CD14-positive monocyte (primary cell): ENCODE measurements at regions not wholly inside any gene's neighbourhood (a gene's known extent, or its start where the extent isn't known, plus 50 kb on each side); places are given as distances from the start of the nearest gene placed in this dataset.

Source experiments
- DNase-seq, 3 donors: peaks; one replicate each; pipeline ENCODE4 v3.0.0-alpha.2; 2011 to 2022
- H2AFZ ChIP-seq: 2 replicates; pipeline ENCODE4 v1.6.0; 2012; ENCODE audit warnings: mild to moderate bottlenecking, low read depth, low read length, inconsistent platforms; ENCODE audit not compliant: insufficient read depth, poor library complexity, severe bottlenecking
- H3K27ac ChIP-seq, 2 donors: 1 replicate in 1 of 2; 2 replicates in 1 of 2; pipeline ENCODE4 v1.5.1; 2012 to 2013; ENCODE audit warnings: low read length in 2 of 2, control low read depth in 1 of 2, inconsistent platforms in 1 of 2, low read depth in 1 of 2, mild to moderate bottlenecking in 1 of 2
- H3K27me3 ChIP-seq, 2 donors: one replicate each; pipeline versions ENCODE4 v1.6.0 to v1.6.1; 2011 to 2013; ENCODE audit warnings: low read length in 2 of 2; ENCODE audit not compliant: control insufficient read depth in 2 of 2, insufficient read depth in 2 of 2
- H3K36me3 ChIP-seq, 2 donors: replicated peaks in 1 of 2; 1 replicate in 1 of 2; 2 replicates in 1 of 2; pipeline versions ENCODE4 v1.5.1 to v1.6.1; 2012 to 2013; ENCODE audit warnings: low read length in 2 of 2, control low read depth in 1 of 2, inconsistent platforms in 1 of 2, mild to moderate bottlenecking in 1 of 2; ENCODE audit not compliant: insufficient read depth in 2 of 2, control insufficient read depth in 1 of 2
- H3K4me1 ChIP-seq, 2 donors: 1 replicate in 1 of 2; 2 replicates in 1 of 2; pipeline versions ENCODE4 v1.5.1 to v1.6.1; 2012 to 2013; ENCODE audit warnings: low read length in 2 of 2, control low read depth in 1 of 2, inconsistent platforms in 1 of 2, mild to moderate bottlenecking in 1 of 2, moderate library complexity in 1 of 2; ENCODE audit not compliant: insufficient read depth in 2 of 2, control insufficient read depth in 1 of 2
- H3K4me2 ChIP-seq: replicated peaks from 2 replicates; pipeline ENCODE3; 2012; ENCODE audit warnings: low read length, moderate library complexity, mild to moderate bottlenecking; ENCODE audit not compliant: poor library complexity, severe bottlenecking; ENCODE audit errors: extremely low read depth
- H3K4me3 ChIP-seq, 3 experiments: fragments of 200-600 bp in 1 of 3; sonication (generic) in 1 of 3; replicated peaks in 1 of 3; 1 replicate in 2 of 3; 2 replicates in 1 of 3; pipeline ENCODE4 v1.5.1; 2011 to 2013; ENCODE audit warnings: low read length in 3 of 3, mild to moderate bottlenecking in 3 of 3, control low read depth in 2 of 3, low read depth in 2 of 3, inconsistent platforms in 1 of 3, moderate library complexity in 1 of 3
- H3K79me2 ChIP-seq: 2 replicates; pipeline ENCODE4 v1.6.0; 2012; ENCODE audit warnings: mild to moderate bottlenecking, control low read depth, inconsistent platforms, low read length, moderate library complexity; ENCODE audit not compliant: insufficient read depth
- H3K9ac ChIP-seq: 2 replicates; pipeline ENCODE4 v1.6.0; 2017; ENCODE audit warnings: low read length, mild to moderate bottlenecking; ENCODE audit not compliant: insufficient read depth, poor library complexity, severe bottlenecking
- H3K9me3 ChIP-seq, 2 donors: replicated peaks in 1 of 2; 1 replicate in 1 of 2; 2 replicates in 1 of 2; pipeline versions ENCODE4 v1.5.1 to v1.6.1; 2012 to 2013; ENCODE audit warnings: low read length in 2 of 2, control low read depth in 1 of 2; ENCODE audit not compliant: control insufficient read depth in 1 of 2, insufficient read depth in 1 of 2
- H4K20me1 ChIP-seq: 2 replicates; pipeline ENCODE4 v1.6.0; 2012; ENCODE audit warnings: mild to moderate bottlenecking, low read length, control low read depth, moderate library complexity; ENCODE audit not compliant: insufficient read depth
- H3K27ac Mint-ChIP-seq, 7 donors: one replicate each; pipeline ENCODE4 v1.8.0; 2020; ENCODE audit warnings: mild to moderate bottlenecking in 7 of 7, mixed read lengths in 7 of 7, moderate library complexity in 6 of 7, inconsistent platforms in 2 of 7
- H3K27me3 Mint-ChIP-seq, 3 donors: one replicate each; pipeline ENCODE4 v1.8.0; 2021 to 2022; ENCODE audit warnings: low read depth in 3 of 3, mild to moderate bottlenecking in 3 of 3, mixed read lengths in 3 of 3, moderate library complexity in 3 of 3, inconsistent platforms in 1 of 3
- H3K36me3 Mint-ChIP-seq, 2 donors: one replicate each; pipeline ENCODE4 v1.8.0; 2020; ENCODE audit warnings: mixed read lengths in 2 of 2, inconsistent platforms in 1 of 2, mild to moderate bottlenecking in 1 of 2
- H3K4me1 Mint-ChIP-seq: one replicate; pipeline ENCODE4 v1.8.0; 2020; ENCODE audit warnings: mild to moderate bottlenecking, mixed read lengths
- H3K4me3 Mint-ChIP-seq, 2 donors: one replicate each; pipeline ENCODE4 v1.8.0; 2020; ENCODE audit warnings: mild to moderate bottlenecking in 2 of 2, mixed read lengths in 2 of 2, moderate library complexity in 1 of 2
- H3K9me3 Mint-ChIP-seq, 7 donors: one replicate each; pipeline ENCODE4 v1.8.0; 2020 to 2022; ENCODE audit warnings: mixed read lengths in 7 of 7, mild to moderate bottlenecking in 6 of 7, moderate library complexity in 6 of 7, inconsistent platforms in 2 of 7
- CTCF ChIP-seq: fragments of 200-600 bp; IDR thresholded peaks from one replicate; pipeline ENCODE4 v1.8.0; 2022; ENCODE audit warnings: antibody characterized with exemption, mild to moderate bottlenecking
- WGBS: methylation state at CpG from one replicate; pipeline ENCODE4 v1.1.5; 2013; ENCODE audit warnings: missing lambda C conversion rate; ENCODE audit not compliant: insufficient coverage; 5-methylcytosine and 5-hydroxymethylcytosine counted together
- intact Hi-C, 2 donors: fragments of 100-400 bp; cut with micrococcal nuclease; formaldehyde crosslinking; loops; one replicate each; pipeline versions ENCODE4 v1.15.0 to v1.15.1; 2023

GRCh38 chr20:56833427-56833826, 204.3 kb downstream of the TFAP2C start:
- Histone ChIP-seq H3K79me2 (no peaks in the 10 kb centered on the region), H3K27ac (no peak overlapping the region), H3K27me3 (peaks cover 4 to 7% of the 10 kb centered on the region in 2 donors), H3K4me3 (no peak overlapping the region), H4K20me1 (no peaks in the 10 kb centered on the region), H2AFZ (no peak overlapping the region), H3K4me1 (no peaks in the 10 kb centered on the region), H3K9ac (no peak overlapping the region), H3K4me2 (no peak overlapping the region), H3K36me3 (no peaks in the 10 kb centered on the region), H3K9me3 (no peaks in the 10 kb centered on the region)
- Mint-ChIP-seq H3K36me3 (no peaks in the 10 kb centered on the region), H3K4me3 (no peak overlapping the region), H3K27ac (no peak overlapping the region), H3K27me3 (peaks cover 16 to 28% (median 17%) of the 10 kb centered on the region in 3 donors), H3K4me1 (no peaks in the 10 kb centered on the region), H3K9me3 (peaks cover 0 to 2% (median 0%) of the 10 kb centered on the region in 7 donors)
- intact Hi-C loops: no loop called here
- no peak for TF ChIP-seq CTCF
- WGBS: 75% methylated on average over 2 of the region's 5 CpGs
- DNase-seq: no peak

GRCh38 chr20:56835829-56836550, 206.9 kb downstream of the TFAP2C start:
- 80% methylated on average over 1 of the region's 4 CpGs for WGBS
- H3K36me3 Mint-ChIP-seq: no peaks in the 10 kb centered on the region
- H3K79me2 ChIP-seq: no peaks in the 10 kb centered on the region

More at GRCh38 chr20:56835829-56836550, 206.9 kb downstream of the TFAP2C start:
- no peaks in the 10 kb centered on the region for H3K36me3 ChIP-seq
- H3K4me3 Mint-ChIP-seq: no peak overlapping the region
- peaks cover 0 to 6% of the 10 kb centered on the region in 2 donors for H3K27me3 ChIP-seq
- no peak for TF ChIP-seq CTCF
- peaks cover 0 to 3% (median 0%) of the 10 kb centered on the region in 7 donors for H3K9me3 Mint-ChIP-seq
- no peak overlapping the region for H3K9ac ChIP-seq
- no peak overlapping the region for H3K27ac ChIP-seq
- H4K20me1 ChIP-seq: no peaks in the 10 kb centered on the region
- intact Hi-C loops: no loop called here
- no peak overlapping the region for H3K4me3 ChIP-seq
- no peak overlapping the region for H3K27ac Mint-ChIP-seq
- peaks cover under 1 to 7% (median 3%) of the 10 kb centered on the region in 3 donors for H3K27me3 Mint-ChIP-seq
- no peaks in the 10 kb centered on the region for H3K4me1 ChIP-seq
- no peak overlapping the region for H3K4me2 ChIP-seq
- no peaks in the 10 kb centered on the region for H3K4me1 Mint-ChIP-seq
- no peak for DNase-seq
- no peaks in the 10 kb centered on the region for H3K9me3 ChIP-seq
- H2AFZ ChIP-seq: no peak overlapping the region
